Endothelial cell of umbilical vein (primary cell): ENCODE measurements at regions not wholly inside any gene's neighbourhood (a gene's known extent, or its start where the extent isn't known, plus 50 kb on each side); places are given as distances from the start of the nearest gene placed in this dataset.

Experiments
- BruUV-seq: library from RNA; stranded (reverse); fragments of 400-500 nt; replicated peaks from 2 replicates; lab custom pipeline; 2021; lab: Mats Ljungman, UMichigan
- CTCF ChIA-PET: fragments of 300-600, 350-600 bp; sonication (Branson Sonifier 250); formaldehyde crosslinking; loops from one replicate; lab custom pipeline; 2021; ENCODE audit warnings: antibody characterized with exemption, inconsistent platforms; lab: Charles Lee
- POLR2A ChIA-PET: fragments of 300-600, 350-600 bp; sonication (Branson Sonifier 250); formaldehyde crosslinking; loops from one replicate; lab custom pipeline; 2021; ENCODE audit warnings: antibody characterized with exemption, inconsistent platforms; lab: Charles Lee
- DNase-seq: peaks from one replicate; pipeline ENCODE4 v3.0.0-alpha.2; 2011; ENCODE audit warnings: low read depth, low spot score
- FAIRE-seq: peaks from 2 replicates; lab custom pipeline; 2011; peaks lifted over from hg19 to GRCh38; lab: Jason Lieb, UNC
- H2AFZ ChIP-seq: 2 replicates; pipeline ENCODE4 v1.6.0; 2012; ENCODE audit warnings: low read depth, low read length, control low read depth, inconsistent platforms
- H3K27ac ChIP-seq: 2 replicates; pipeline ENCODE4 v1.5.1; 2011; ENCODE audit warnings: low read depth, mild to moderate bottlenecking, control low read depth, low read length, moderate library complexity; ENCODE audit not compliant: insufficient read depth
- H3K27me3 ChIP-seq, 2 experiments: 2 replicates each; pipeline versions ENCODE4 v1.6.0 to v1.6.1; 2011; ENCODE audit warnings: low read length in 2 of 2, mixed read lengths in 1 of 2; ENCODE audit not compliant: control insufficient read depth in 2 of 2, insufficient read depth in 2 of 2
- H3K36me3 ChIP-seq, 2 experiments: 2 replicates in 1 of 2; 3 replicates in 1 of 2; pipeline ENCODE4 v1.5.1; 2011; ENCODE audit warnings: low read length in 2 of 2, mild to moderate bottlenecking in 1 of 2, moderate library complexity in 1 of 2; ENCODE audit not compliant: control insufficient read depth in 2 of 2, insufficient read depth in 2 of 2; ENCODE audit errors: extremely low read depth in 1 of 2
- H3K4me1 ChIP-seq: 3 replicates; pipeline ENCODE4 v1.5.1; 2011; ENCODE audit warnings: mild to moderate bottlenecking, low read length; ENCODE audit not compliant: control insufficient read depth, insufficient read depth; ENCODE audit errors: extremely low read depth
- H3K4me2 ChIP-seq: 2 replicates; pipeline ENCODE4 v1.6.1; 2011; ENCODE audit warnings: low read length, control low read depth, mixed read lengths; ENCODE audit not compliant: insufficient read depth
- H3K4me3 ChIP-seq, 3 experiments: fragments of 200-600 bp in 1 of 3; sonication (generic), shearing (Covaris generic) in 1 of 3; replicated peaks in 1 of 3; 2 replicates each; pipeline ENCODE4 v1.5.1; 2011 to 2016; ENCODE audit warnings: control low read depth in 3 of 3, low read length in 3 of 3, mild to moderate bottlenecking in 2 of 3, inconsistent platforms in 1 of 3, low read depth in 1 of 3, moderate library complexity in 1 of 3; ENCODE audit not compliant: insufficient read depth in 1 of 3
- H3K79me2 ChIP-seq: 2 replicates; pipeline ENCODE4 v1.6.0; 2012; ENCODE audit warnings: low read length, inconsistent platforms; ENCODE audit not compliant: control insufficient read depth, insufficient read depth
- H3K9ac ChIP-seq: replicated peaks from 2 replicates; pipeline ENCODE3; 2011; ENCODE audit warnings: low read length, control low read depth; ENCODE audit not compliant: insufficient read depth; ENCODE audit errors: extremely low read depth
- H3K9me1 ChIP-seq: replicated peaks from 3 replicates; pipeline ENCODE4 v1.6.0; 2011; ENCODE audit warnings: mild to moderate bottlenecking, low read length; ENCODE audit not compliant: control insufficient read depth, insufficient read depth; ENCODE audit errors: extremely low read depth
- H3K9me3 ChIP-seq: replicated peaks from 2 replicates; pipeline ENCODE4 v1.5.1; 2012; ENCODE audit warnings: low read length, inconsistent platforms; ENCODE audit not compliant: control insufficient read depth, insufficient read depth
- H4K20me1 ChIP-seq: replicated peaks from 2 replicates; pipeline ENCODE3; 2011; ENCODE audit warnings: mild to moderate bottlenecking, low read length; ENCODE audit not compliant: control insufficient read depth, insufficient read depth; ENCODE audit errors: extremely low read depth
- EZH2 ChIP-seq: IDR thresholded peaks from 2 replicates; pipeline ENCODE4 v1.6.1; 2012; ENCODE audit warnings: borderline replicate concordance, low read depth, mild to moderate bottlenecking, moderate library complexity, low read length, inconsistent platforms; ENCODE audit not compliant: severe bottlenecking
- FOS ChIP-seq: IDR thresholded peaks from 2 replicates; pipeline ENCODE4 v1.6.1; 2011; ENCODE audit warnings: mild to moderate bottlenecking, low read length, moderate library complexity, borderline replicate concordance; ENCODE audit not compliant: insufficient read depth
- GATA2 ChIP-seq: IDR thresholded peaks from 2 replicates; pipeline ENCODE4 v1.7.0; 2011; ENCODE audit warnings: low read depth, mild to moderate bottlenecking, moderate library complexity, mixed read lengths, low read length; ENCODE audit not compliant: insufficient read length, insufficient read depth
- JUN ChIP-seq: IDR thresholded peaks from 2 replicates; pipeline ENCODE4 v1.6.1; 2011; ENCODE audit warnings: borderline replicate concordance, low read depth; ENCODE audit not compliant: insufficient read length, insufficient read depth
- POLR2A ChIP-seq: IDR thresholded peaks from 2 replicates; pipeline ENCODE4 v1.6.1; 2012; ENCODE audit warnings: low read depth, mild to moderate bottlenecking, control low read depth, low read length
- dilution Hi-C: fragments of 300-500 bp; cut with MboI; formaldehyde crosslinking; loops from one replicate; pipeline ENCODE4 v1.15.0; 2019; ENCODE audit warnings: low sequenced_read_pairs; ENCODE audit not compliant: extremely low pct_ligation_motif_present
- intact Hi-C: fragments of 100-400 bp; cut with micrococcal nuclease; formaldehyde crosslinking; loops from one replicate; pipeline ENCODE4 v1.10.0; 2022
- TF ChIP-seq, protein P1 (sequence below), 2 donors: IDR thresholded peaks; 1 replicate in 1 of 2; 2 replicates in 1 of 2; pipeline ENCODE4 v1.5.1; 2011; ENCODE audit warnings: low read length in 2 of 2, mild to moderate bottlenecking in 2 of 2, moderate library complexity in 2 of 2, control low read depth in 1 of 2, inconsistent platforms in 1 of 2, low read depth in 1 of 2; ENCODE audit not compliant: insufficient read depth in 1 of 2; ENCODE audit errors: extremely low read depth in 1 of 2

DNA sequence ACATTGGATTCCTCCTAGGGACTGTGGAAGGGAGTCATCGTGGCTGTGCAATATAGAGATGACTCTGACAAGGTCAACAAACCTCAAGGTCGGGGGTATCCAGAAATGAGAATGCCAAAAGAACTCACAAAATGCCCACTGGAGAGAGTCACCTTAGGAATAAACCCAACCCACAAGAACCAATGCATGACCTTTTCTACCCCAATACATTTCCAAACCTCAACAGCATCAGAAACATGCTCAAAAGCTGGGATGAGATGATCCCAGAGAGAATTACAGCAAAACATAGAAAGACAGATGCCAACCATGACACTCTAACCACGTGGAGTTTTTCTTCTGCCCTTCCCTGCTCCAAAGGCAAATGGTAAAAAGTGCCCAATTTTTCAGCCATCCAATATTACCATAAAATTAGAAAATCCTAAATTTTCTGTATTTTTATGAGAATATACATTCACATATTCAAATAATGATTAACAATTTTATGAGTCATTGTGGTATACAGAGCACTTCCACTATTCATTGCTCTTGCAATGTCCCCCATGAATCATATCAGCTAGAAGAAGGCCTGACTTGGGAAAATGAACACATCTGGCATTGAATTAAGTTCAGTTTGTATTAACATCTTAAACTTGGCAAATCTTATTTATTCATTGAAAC is 88.2 kb upstream of the PALMD start:
- intact Hi-C loops (no loop called here), dilution Hi-C loops (no loop called here)
- H3K36me3 ChIP-seq: no peaks in the 10 kb centered on the region
- no peak overlapping the region for H3K4me2 ChIP-seq
- peak; percentile 86 for TF ChIP-seq FOS
- no peak for TF ChIP-seq GATA2
- TF ChIP-seq, protein P1, sequence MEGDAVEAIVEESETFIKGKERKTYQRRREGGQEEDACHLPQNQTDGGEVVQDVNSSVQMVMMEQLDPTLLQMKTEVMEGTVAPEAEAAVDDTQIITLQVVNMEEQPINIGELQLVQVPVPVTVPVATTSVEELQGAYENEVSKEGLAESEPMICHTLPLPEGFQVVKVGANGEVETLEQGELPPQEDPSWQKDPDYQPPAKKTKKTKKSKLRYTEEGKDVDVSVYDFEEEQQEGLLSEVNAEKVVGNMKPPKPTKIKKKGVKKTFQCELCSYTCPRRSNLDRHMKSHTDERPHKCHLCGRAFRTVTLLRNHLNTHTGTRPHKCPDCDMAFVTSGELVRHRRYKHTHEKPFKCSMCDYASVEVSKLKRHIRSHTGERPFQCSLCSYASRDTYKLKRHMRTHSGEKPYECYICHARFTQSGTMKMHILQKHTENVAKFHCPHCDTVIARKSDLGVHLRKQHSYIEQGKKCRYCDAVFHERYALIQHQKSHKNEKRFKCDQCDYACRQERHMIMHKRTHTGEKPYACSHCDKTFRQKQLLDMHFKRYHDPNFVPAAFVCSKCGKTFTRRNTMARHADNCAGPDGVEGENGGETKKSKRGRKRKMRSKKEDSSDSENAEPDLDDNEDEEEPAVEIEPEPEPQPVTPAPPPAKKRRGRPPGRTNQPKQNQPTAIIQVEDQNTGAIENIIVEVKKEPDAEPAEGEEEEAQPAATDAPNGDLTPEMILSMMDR (IDR thresholded peaks at IDR 0.05; ENCODE audit: extremely low read depth in 1 of 2, insufficient read depth in 1 of 2, low read depth in 1 of 2, low read length in 2 of 2): no peak
- TF ChIP-seq EZH2: no peak
- peak; percentile 59 for TF ChIP-seq JUN
- no peak for TF ChIP-seq POLR2A
- no peak overlapping the region for H2AFZ ChIP-seq
- DNase-seq: peak; percentile 44
- H3K27ac ChIP-seq: no peak overlapping the region
- no peaks in the 10 kb centered on the region for H3K79me2 ChIP-seq
- H3K4me1 ChIP-seq: peaks cover 9% of the 10 kb centered on the region
- H3K27me3 ChIP-seq: no peaks in the 10 kb centered on the region
- H3K9me3 ChIP-seq: no peaks in the 10 kb centered on the region
- H4K20me1 ChIP-seq: no peaks in the 10 kb centered on the region
- POLR2A ChIA-PET: interaction anchor here (0.7 kb wide), 1 partner anchor 10 kb away, joined by 7 read pairs; no protein-coding TSS in a partner anchor
- CTCF ChIA-PET: interaction anchor here (1.1 to 1.3 kb wide), 2 partner anchors 31 to 76 kb away, joined by 3 to 4 read pairs; no protein-coding TSS in a partner anchor
- no peak overlapping the region for H3K9ac ChIP-seq
- peak; percentile 63 for FAIRE-seq
- no peak overlapping the region for H3K4me3 ChIP-seq
- BruUV-seq: no TSS peak
- H3K9me1 ChIP-seq: no peaks in the 10 kb centered on the region
